GM12865 (cell line): ENCODE measurements at regions not wholly inside any gene's neighbourhood (a gene's known extent, or its start where the extent isn't known, plus 50 kb on each side); places are given as distances from the start of the nearest gene placed in this dataset.
A peak's percentile ranks its signal among the peaks of the same experiment; 100 is the strongest.

Experiments used
- DNase-seq: peaks from one replicate; pipeline ENCODE4 v3.0.0; 2010; ENCODE audit warnings: low read depth
- H3K4me3 ChIP-seq: 2 replicates; pipeline ENCODE4 v1.5.1; 2011; ENCODE audit warnings: mild to moderate bottlenecking, low read depth, low read length, control low read depth
- TF ChIP-seq, protein P1 (sequence below): IDR thresholded peaks from 2 replicates; pipeline ENCODE4 v1.5.1; 2011; ENCODE audit warnings: low read length, control low read depth, low read depth, inconsistent platforms; ENCODE audit not compliant: insufficient read depth; ENCODE audit errors: missing control alignments

DNA sequence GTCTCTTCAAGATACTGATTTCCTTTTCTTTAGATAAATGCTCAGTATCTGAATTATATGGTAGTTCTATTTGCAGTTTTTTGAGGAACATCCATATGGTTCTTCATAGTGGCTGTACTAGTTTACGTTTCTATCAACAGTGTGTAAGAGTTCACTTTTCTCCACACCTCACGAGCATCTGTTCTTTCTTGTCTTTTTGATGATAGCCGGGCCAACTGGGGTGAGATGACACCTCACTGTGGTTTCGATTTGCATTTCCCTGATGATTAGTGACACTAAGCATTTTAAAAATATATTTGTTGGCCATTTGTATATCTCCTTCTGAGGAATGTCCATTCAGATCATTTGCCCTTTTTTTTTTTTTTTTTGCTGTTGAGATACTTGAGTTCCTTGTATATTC, 458.8 kb downstream of the SETBP1 start:
- TF ChIP-seq, protein P1, sequence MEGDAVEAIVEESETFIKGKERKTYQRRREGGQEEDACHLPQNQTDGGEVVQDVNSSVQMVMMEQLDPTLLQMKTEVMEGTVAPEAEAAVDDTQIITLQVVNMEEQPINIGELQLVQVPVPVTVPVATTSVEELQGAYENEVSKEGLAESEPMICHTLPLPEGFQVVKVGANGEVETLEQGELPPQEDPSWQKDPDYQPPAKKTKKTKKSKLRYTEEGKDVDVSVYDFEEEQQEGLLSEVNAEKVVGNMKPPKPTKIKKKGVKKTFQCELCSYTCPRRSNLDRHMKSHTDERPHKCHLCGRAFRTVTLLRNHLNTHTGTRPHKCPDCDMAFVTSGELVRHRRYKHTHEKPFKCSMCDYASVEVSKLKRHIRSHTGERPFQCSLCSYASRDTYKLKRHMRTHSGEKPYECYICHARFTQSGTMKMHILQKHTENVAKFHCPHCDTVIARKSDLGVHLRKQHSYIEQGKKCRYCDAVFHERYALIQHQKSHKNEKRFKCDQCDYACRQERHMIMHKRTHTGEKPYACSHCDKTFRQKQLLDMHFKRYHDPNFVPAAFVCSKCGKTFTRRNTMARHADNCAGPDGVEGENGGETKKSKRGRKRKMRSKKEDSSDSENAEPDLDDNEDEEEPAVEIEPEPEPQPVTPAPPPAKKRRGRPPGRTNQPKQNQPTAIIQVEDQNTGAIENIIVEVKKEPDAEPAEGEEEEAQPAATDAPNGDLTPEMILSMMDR: no peak
- no peak overlapping the region for H3K4me3 ChIP-seq
- DNase-seq: peak; percentile 9

DNA sequence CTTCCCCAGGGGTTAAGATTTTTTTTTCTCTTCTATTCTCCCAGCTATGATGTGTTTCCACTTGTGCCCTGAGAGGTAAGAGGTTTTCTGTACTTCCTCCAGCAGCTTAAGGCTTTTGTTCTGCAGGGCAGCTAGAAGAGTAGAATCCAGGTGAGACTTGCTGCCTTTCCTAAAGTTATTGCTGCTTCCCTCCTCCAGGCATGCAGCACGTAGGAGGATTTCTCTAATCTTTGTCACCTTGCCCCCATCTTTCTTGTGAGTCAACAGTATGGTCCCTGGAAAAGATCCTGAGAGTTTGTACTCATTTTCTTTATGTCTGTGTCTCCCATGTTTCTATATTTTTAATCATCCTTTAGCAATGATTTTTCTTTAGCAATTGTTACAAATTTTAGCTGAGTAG, 462.2 kb downstream of the SETBP1 start:
- TF ChIP-seq, protein P1: no peak
- no peak for DNase-seq
- no peak overlapping the region for H3K4me3 ChIP-seq

DNA sequence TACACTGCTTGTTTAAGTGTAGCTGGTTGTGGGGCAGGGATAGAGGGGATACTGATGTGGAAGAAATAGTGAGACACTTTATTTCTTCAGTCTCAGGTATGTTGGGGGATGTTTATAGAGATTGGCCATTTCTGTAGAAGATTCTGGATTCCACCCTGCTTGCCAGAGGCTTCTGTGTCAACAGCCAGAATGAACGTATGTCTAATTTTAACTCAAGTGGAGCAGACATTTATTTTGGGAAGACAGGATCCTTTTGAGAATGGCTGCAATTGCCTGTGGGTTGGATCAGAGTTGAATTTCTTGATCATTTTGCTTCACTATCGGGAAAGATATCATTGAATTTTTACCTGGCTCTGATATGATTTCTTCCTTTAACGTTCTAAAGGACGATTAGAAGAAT, 465.6 kb upstream of the SLC14A2 start:
- DNase-seq: no peak
- TF ChIP-seq, protein P1: no peak
- no peak overlapping the region for H3K4me3 ChIP-seq

DNA sequence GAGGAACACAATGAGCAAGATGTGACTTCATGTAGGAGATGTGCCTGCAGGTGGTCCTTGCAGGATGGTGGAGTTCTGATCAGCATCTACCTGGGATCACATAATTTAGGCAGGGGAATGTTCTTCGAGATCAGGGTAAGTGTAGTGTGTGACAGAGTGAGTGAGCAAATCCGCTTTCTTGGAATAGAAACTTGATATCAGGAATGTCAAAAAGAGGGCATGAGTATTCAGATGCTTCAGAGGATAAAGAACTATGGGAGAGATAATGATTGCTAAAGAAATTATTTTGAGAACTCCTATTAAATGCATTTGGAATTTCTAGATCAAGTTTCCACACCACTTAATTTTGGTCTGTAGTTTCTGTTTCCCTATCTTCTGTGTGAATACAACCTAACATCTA, 463.6 kb upstream of the SLC14A2 start:
- TF ChIP-seq, protein P1: no peak
- no peak for DNase-seq
- no peak overlapping the region for H3K4me3 ChIP-seq

DNA sequence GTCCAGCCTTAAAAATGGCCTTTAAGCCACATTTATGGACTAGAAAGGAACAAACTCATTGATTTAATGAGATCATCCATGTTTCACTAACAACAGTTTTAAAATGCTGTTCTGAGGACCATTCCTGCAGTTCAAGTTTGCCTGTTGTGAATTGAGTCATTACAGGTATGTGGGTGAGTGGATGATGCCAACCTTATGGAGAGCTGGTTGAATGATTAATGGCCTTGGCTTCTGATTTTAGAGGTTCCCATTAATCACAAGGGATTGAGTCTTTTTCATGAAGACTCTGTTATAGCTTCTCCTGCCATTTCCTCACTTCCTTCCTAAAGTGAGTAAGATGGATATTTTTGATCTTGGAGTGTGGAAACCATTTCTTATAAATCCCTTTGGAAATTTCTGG, 459.8 kb upstream of the SLC14A2 start:
- H3K4me3 ChIP-seq: no peak overlapping the region
- TF ChIP-seq, protein P1: no peak
- no peak for DNase-seq

DNA sequence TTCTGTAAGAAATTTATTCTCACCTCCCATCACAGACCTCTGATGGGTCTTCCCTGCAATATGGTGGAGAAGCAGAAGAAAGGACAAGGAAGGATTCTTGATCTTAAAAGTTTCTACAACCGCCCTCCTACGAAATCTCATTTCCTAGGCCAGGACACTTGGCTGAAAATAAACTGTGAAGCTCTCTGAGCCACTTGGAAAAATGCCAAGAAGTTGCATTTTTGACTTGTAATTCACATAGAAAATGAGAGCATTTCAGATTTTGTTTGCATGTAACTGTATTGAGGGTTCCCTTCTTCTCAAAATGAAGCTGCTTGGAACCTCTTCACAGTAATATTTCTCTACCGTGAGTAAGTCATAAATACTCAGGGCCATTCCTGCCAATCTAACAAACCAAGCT, 458.3 kb upstream of the SLC14A2 start:
- no peak overlapping the region for H3K4me3 ChIP-seq
- TF ChIP-seq, protein P1: no peak
- no peak for DNase-seq

DNA sequence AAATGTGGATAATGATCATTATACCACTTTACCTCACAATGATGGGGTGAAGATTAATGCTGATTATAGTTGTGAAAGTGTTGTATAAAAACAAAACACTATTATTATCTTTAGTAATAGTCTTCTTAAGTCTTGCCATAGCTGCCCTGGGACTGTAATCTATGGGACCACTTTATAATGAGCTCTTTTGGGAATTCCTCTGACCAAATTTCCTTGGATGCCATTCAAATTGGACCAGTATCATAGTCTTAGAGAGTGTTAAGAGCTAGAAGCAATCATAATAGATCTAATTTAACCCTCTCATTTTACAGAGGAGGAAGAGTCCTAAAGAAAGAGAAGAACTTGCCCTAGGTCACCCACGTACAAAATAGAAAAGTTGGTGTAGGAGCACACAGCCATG, 457.7 kb upstream of the SLC14A2 start:
- no peak for DNase-seq
- H3K4me3 ChIP-seq: no peak overlapping the region
- TF ChIP-seq, protein P1: no peak
